Tibial nerve (tissue), 3 donors: ENCODE measurements at regions not wholly inside any gene's neighbourhood (a gene's known extent, or its start where the extent isn't known, plus 50 kb on each side); places are given as distances from the start of the nearest gene placed in this dataset.

Experiments
- CTCF ChIP-seq, 5 experiments: fragments of 200-600 bp in 3 of 5; fragments of 450-650 bp in 2 of 5; sonication (generic) in 3 of 5; IDR thresholded peaks; one replicate each; pipeline ENCODE4 v1.5.1; 2016 to 2019; ENCODE audit warnings: antibody characterized with exemption in 5 of 5, mild to moderate bottlenecking in 3 of 5, moderate library complexity in 2 of 5
- POLR2A ChIP-seq, 2 donors: fragments of 450-650 bp; IDR thresholded peaks; one replicate each; pipeline ENCODE4 v1.6.1; 2017; ENCODE audit warnings: antibody characterized with exemption in 2 of 2, mild to moderate bottlenecking in 2 of 2, moderate library complexity in 2 of 2

DNA sequence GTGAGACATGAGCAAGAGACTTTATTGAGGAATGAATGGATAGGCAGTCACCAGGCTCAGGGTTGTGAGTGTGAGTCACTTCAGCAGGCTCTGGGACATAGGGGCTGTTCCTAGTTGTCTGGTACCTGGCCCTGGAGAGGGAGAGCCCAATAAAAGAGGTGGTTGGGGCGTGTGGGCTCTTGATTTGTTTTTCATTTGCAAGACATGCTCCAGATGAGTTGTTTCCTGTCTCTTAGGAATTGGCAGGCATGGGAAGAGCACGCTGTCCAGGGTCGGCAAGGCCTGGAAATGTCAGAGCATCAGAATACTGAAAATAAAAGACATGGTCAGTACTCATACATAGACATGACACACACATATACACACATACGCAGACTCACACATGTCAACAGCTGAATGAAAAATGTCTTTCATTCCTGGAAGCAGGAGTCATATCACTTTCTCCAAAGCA lies 166.3 kb upstream of the SULF2 start:
- TF ChIP-seq CTCF (IDR thresholded peaks at IDR 0.05): no peak
- no peak for TF ChIP-seq POLR2A (IDR thresholded peaks at IDR 0.05)
